ENCODE measurements at regions not wholly inside any gene's neighbourhood (a gene's known extent, or its start where the extent isn't known, plus 50 kb on each side); places are given as distances from the start of the nearest gene placed in this dataset.
"Not testable (repeated sequence)": the region's sequence is repeated elsewhere in the genome, so short reads cannot be mapped to it uniquely, and the experiment has no call there.

- H3K9me3 ChIP-seq = no peaks in the 10 kb centered on the region
- no peak for TF ChIP-seq CTCF (IDR thresholded peaks at IDR 0.05)
Measured at GRCh38 chr1:30165116-30165515, 558.3 kb downstream of the MATN1 start.

GRCh38 chr1:30164693-30165092 is 558.7 kb downstream of the MATN1 start:
- intact Hi-C loops (cut with DNase I, micrococcal nuclease) = no loop called here
- H3K9me3 ChIP-seq = no peaks in the 10 kb centered on the region

More at GRCh38 chr1:30165116-30165515, 558.3 kb downstream of the MATN1 start:
- H3K4me3 ChIP-seq = no peak overlapping the region
- ATAC-seq = no peak
- H3K4me1 ChIP-seq (ENCODE audit: low read depth) = no peaks in the 10 kb centered on the region
- intact Hi-C loops (cut with DNase I, micrococcal nuclease) = no loop called here
- H3K36me3 ChIP-seq (ENCODE audit: low read depth) = no peaks in the 10 kb centered on the region
- no peak for DNase-seq

GRCh38 chr1:30162565-30162964 is 560.8 kb downstream of the MATN1 start:
- DNase-seq (no peak), ATAC-seq (no peak)
- no peak overlapping the region for H3K4me3 ChIP-seq
- no peaks in the 10 kb centered on the region for H3K9me3 ChIP-seq
- no peaks in the 10 kb centered on the region for H3K4me1 ChIP-seq (ENCODE audit: low read depth)
- intact Hi-C loops (cut with DNase I, micrococcal nuclease) = no loop called here
- H3K36me3 ChIP-seq (ENCODE audit: low read depth) = no peaks in the 10 kb centered on the region
- no peak for TF ChIP-seq CTCF (IDR thresholded peaks at IDR 0.05)

More at GRCh38 chr1:30164693-30165092, 558.7 kb downstream of the MATN1 start:
- TF ChIP-seq CTCF (IDR thresholded peaks at IDR 0.05) = no peak
- no peaks in the 10 kb centered on the region for H3K36me3 ChIP-seq (ENCODE audit: low read depth)
- ATAC-seq (no peak), DNase-seq (no peak)
- H3K4me3 ChIP-seq = no peak overlapping the region
- H3K4me1 ChIP-seq (ENCODE audit: low read depth) = no peaks in the 10 kb centered on the region

- ATAC-seq = no peak
- Histone ChIP-seq H3K36me3 (ENCODE audit: low read depth) (no peaks in the 10 kb centered on the region), H3K9me3 (no peaks in the 10 kb centered on the region), H3K4me3 (no peak overlapping the region), H3K4me1 (ENCODE audit: low read depth) (no peaks in the 10 kb centered on the region)
- intact Hi-C loops (cut with DNase I, micrococcal nuclease) = no loop called here
- no peak for TF ChIP-seq CTCF (IDR thresholded peaks at IDR 0.05)
- DNase-seq = no peak
Measured at GRCh38 chr1:30161953-30162352, 561.4 kb downstream of the MATN1 start.

GRCh38 chr1:30160999-30161689 is 562.2 kb downstream of the MATN1 start:
- Histone ChIP-seq H3K36me3 (ENCODE audit: low read depth) (no peaks in the 10 kb centered on the region), H3K4me1 (ENCODE audit: low read depth) (no peaks in the 10 kb centered on the region), H3K4me3 (no peak overlapping the region), H3K9me3 (no peaks in the 10 kb centered on the region)
- DNase-seq (no peak), ATAC-seq (no peak)
- TF ChIP-seq CTCF (IDR thresholded peaks at IDR 0.05) = no peak
- intact Hi-C loops (cut with DNase I, micrococcal nuclease) = no loop called here

GRCh38 chr1:30159015-30159414 is 564.4 kb downstream of the MATN1 start:
- H3K4me1 ChIP-seq (ENCODE audit: low read depth) = no peaks in the 10 kb centered on the region
- ATAC-seq (no peak), DNase-seq (no peak)
- intact Hi-C loops (cut with DNase I, micrococcal nuclease) = no loop called here
- no peaks in the 10 kb centered on the region for H3K36me3 ChIP-seq (ENCODE audit: low read depth)
- H3K4me3 ChIP-seq = no peak overlapping the region
- H3K9me3 ChIP-seq = no peaks in the 10 kb centered on the region
- TF ChIP-seq CTCF (IDR thresholded peaks at IDR 0.05) = no peak

GRCh38 chr1:30155698-30156097 is 567.7 kb downstream of the MATN1 start:
- intact Hi-C loops (cut with DNase I, micrococcal nuclease); DNase-seq; H3K4me1 ChIP-seq (ENCODE audit: low read depth); H3K9me3 ChIP-seq; H3K4me3 ChIP-seq; ATAC-seq; H3K36me3 ChIP-seq (ENCODE audit: low read depth): not testable (repeated sequence)

GRCh38 chr1:30155253-30155652 is 568.1 kb downstream of the MATN1 start:
- H3K4me3 ChIP-seq; H3K36me3 ChIP-seq (ENCODE audit: low read depth); H3K9me3 ChIP-seq; ATAC-seq; intact Hi-C loops (cut with DNase I, micrococcal nuclease); DNase-seq; H3K4me1 ChIP-seq (ENCODE audit: low read depth): not testable (repeated sequence)

Measured in mucosa of descending colon (tissue), 3 donors.